Pancreas (tissue), 10 donors: ENCODE measurements at regions not wholly inside any gene's neighbourhood (a gene's known extent, or its start where the extent isn't known, plus 50 kb on each side); places are given as distances from the start of the nearest gene placed in this dataset.

Source experiments
- ATAC-seq, 4 donors: fragments of 200-7000 bp; cut with Tn5 transposase; one replicate each; pipeline versions ENCODE4 v1.8.0 to v1.9.1; 2020; ENCODE audit warnings: mild to moderate bottlenecking in 4 of 4, moderate library complexity in 4 of 4
- DNase-seq, 6 donors: peaks; one replicate each; pipeline ENCODE4 v3.0.0-alpha.2; 2020
- FAIRE-seq: peaks from 2 replicates; lab custom pipeline; 2012; peaks lifted over from hg19 to GRCh38; lab: Jason Lieb, UNC
- H3K27ac ChIP-seq, 4 donors: fragments of 200-600 bp; sonication (generic); 1 replicate in 3 of 4; 2 replicates in 1 of 4; pipeline versions ENCODE4 v1.5.0 to v1.8.0; 2020
- H3K27me3 ChIP-seq, 4 donors: fragments of 200-600 bp; one replicate each; pipeline ENCODE4 v1.8.0; 2021
- H3K36me3 ChIP-seq, 3 donors: fragments of 200-600 bp; sonication (generic) in 1 of 3; one replicate each; pipeline versions ENCODE4 v1.5.0 to v1.8.0; 2020 to 2021
- H3K4me1 ChIP-seq, 3 donors: fragments of 200-600 bp; one replicate each; pipeline ENCODE4 v1.8.0; 2021
- H3K4me3 ChIP-seq, 4 donors: fragments of 200-600 bp; sonication (generic) in 2 of 4; one replicate each; pipeline versions ENCODE4 v1.5.0 to v1.8.0; 2020 to 2021
- H3K9me3 ChIP-seq, 4 donors: fragments of 200-600 bp; one replicate each; pipeline ENCODE4 v1.8.0; 2021
- WGBS, 2 donors: extraction: QIAGEN DNeasy Blood & Tissue Kit; methylation state at CpG; one replicate each; pipeline ENCODE4 v1.1.7; 2013; 5-methylcytosine and 5-hydroxymethylcytosine counted together
- intact Hi-C, 3 donors: fragments of 100-400 bp; cut with DNase I; formaldehyde crosslinking; loops; one replicate each; pipeline versions ENCODE4 v1.11.1 to v1.14.2; 2022
- TF ChIP-seq, protein P1 (sequence below), 4 donors: fragments of 200-600 bp; sonication (generic) in 3 of 4; IDR thresholded peaks; one replicate each; pipeline versions ENCODE4 v1.5.0 to v1.8.0; 2021; ENCODE audit warnings: antibody characterized with exemption in 4 of 4
- donor health status: healthy with polysubstance abuse.
- donor health status: DM: no; HTN: no; CAD: no; lungs with moderate emphysema.
- donor health status: DM: no; HTN: no; CAD: no.
- donor health status: control.
- donor health status: control.
- donor health status: Bipolar disorder and iron deficiency.
- donor health status: DM: yes; HTN: yes; CAD: no.
- donor health status: DM: no; HTN: no; CAD: no.
- donor health status: DM: no; HTN: no; CAD: no.
- donor health status: DM: yes; HTN: yes; CAD: no.

DNA sequence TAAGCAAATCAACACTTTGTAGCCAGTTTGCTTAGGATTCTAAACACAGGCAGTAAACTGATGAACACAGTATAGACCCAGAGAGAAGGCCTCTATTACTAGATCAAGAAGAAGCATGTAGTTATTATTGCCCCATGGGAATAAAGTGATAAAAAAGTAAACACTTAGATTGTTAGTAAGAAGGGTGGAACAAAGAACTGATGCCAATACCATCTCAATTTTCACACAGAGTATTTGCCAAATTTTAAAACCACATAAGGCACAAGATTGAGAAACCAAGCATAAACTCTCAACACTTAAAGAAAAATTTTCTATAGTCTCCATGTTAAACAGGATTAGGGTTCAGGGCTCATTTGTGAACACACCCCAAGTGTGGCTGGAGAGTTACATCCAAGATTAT is 77.0 kb upstream of the SYT1 start:
- ATAC-seq (no peak), FAIRE-seq (no peak), DNase-seq (no peak)
- intact Hi-C loops: no loop called here
- Histone ChIP-seq H3K27me3 (no peaks in the 10 kb centered on the region), H3K36me3 (no peaks in the 10 kb centered on the region), H3K27ac (no peak overlapping the region), H3K4me1 (peaks cover 0 to 12% (median 7%) of the 10 kb centered on the region in 3 donors), H3K9me3 (no peaks in the 10 kb centered on the region), H3K4me3 (no peak overlapping the region)
- TF ChIP-seq, protein P1, sequence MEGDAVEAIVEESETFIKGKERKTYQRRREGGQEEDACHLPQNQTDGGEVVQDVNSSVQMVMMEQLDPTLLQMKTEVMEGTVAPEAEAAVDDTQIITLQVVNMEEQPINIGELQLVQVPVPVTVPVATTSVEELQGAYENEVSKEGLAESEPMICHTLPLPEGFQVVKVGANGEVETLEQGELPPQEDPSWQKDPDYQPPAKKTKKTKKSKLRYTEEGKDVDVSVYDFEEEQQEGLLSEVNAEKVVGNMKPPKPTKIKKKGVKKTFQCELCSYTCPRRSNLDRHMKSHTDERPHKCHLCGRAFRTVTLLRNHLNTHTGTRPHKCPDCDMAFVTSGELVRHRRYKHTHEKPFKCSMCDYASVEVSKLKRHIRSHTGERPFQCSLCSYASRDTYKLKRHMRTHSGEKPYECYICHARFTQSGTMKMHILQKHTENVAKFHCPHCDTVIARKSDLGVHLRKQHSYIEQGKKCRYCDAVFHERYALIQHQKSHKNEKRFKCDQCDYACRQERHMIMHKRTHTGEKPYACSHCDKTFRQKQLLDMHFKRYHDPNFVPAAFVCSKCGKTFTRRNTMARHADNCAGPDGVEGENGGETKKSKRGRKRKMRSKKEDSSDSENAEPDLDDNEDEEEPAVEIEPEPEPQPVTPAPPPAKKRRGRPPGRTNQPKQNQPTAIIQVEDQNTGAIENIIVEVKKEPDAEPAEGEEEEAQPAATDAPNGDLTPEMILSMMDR (IDR thresholded peaks at IDR 0.05): no peak

DNA sequence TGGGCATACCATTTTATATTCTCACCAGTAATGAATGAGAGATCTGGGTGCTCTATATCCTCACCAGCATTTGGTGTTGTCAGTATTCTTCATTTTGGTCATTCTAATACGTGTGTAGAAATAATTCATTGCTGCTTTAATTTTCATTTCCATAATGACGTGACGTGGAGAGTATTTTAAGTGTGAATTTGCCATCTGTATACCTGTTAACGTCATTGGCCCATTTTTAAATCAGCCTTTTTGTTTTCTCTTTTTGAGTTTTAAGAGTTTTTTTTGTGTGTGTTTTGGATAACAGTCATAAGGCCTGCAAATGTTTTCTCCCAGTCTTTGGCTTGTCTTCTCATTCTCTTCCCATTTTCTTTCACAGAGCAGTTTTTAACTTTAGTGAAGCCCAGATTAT is 74.4 kb upstream of the SYT1 start:
- DNase-seq: no peak
- Histone ChIP-seq H3K4me1 (peaks cover 0 to 12% (median 9%) of the 10 kb centered on the region in 3 donors), H3K4me3 (no peak overlapping the region), H3K36me3 (no peaks in the 10 kb centered on the region), H3K27me3 (no peaks in the 10 kb centered on the region), H3K9me3 (no peaks in the 10 kb centered on the region), H3K27ac (peak overlapping the region in 1 of 4 donors; percentile 10)
- FAIRE-seq: no peak
- TF ChIP-seq, protein P1 (IDR thresholded peaks at IDR 0.05): no peak
- peak in 2 of 4 donors; percentile 32 to 62 for ATAC-seq
- 49 to 54% methylated on average over 4 of the region's 4 CpGs for whole genome bisulfite sequencing, 2 donors
- intact Hi-C loops: no loop called here

DNA sequence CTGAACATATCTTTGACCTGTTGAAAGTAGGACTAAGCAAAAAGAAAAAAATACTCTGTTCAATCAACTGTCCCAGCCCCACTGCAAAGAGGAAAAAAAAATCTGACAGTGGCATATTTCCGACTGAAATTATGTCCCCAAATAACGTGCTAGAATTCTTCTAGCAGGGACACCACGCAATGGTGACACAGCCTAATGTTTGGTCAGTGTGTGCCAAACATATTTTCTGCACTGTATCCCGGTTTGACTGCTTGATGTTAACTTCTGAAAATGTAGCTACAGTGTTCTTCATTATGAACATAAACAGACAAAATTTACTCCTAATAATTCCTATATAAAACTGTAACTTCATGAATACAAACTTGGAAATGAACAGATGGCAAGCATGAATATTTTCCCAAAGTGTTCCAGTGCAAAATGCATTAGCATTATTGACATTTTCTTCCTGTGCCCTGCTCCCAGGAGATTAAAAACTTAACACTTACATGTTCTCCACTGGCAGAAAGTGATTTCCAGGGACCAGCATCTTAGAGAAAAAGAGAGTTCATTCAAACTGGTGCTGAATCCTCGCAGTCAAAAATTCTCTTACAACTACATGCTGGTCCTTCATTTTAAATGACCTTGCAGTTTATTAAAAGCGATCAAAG is 72.4 kb upstream of the SYT1 start:
- intact Hi-C loops: no loop called here
- WGBS, 2 donors: 36 to 41% methylated on average over 6 of the region's 6 CpGs
- Histone ChIP-seq H3K27me3 (no peaks in the 10 kb centered on the region), H3K9me3 (no peaks in the 10 kb centered on the region), H3K27ac (peak overlapping the region in 1 of 4 donors; percentile 21), H3K4me1 (peaks cover 0 to 12% (median 9%) of the 10 kb centered on the region in 3 donors), H3K36me3 (no peaks in the 10 kb centered on the region), H3K4me3 (no peak overlapping the region)
- TF ChIP-seq, protein P1 (IDR thresholded peaks at IDR 0.05): no peak
- no peak for FAIRE-seq
- DNase-seq: peak in 1 of 6 donors; percentile 14
- ATAC-seq: peak in 3 of 4 donors; percentile 59 to 78 (median 68)

DNA sequence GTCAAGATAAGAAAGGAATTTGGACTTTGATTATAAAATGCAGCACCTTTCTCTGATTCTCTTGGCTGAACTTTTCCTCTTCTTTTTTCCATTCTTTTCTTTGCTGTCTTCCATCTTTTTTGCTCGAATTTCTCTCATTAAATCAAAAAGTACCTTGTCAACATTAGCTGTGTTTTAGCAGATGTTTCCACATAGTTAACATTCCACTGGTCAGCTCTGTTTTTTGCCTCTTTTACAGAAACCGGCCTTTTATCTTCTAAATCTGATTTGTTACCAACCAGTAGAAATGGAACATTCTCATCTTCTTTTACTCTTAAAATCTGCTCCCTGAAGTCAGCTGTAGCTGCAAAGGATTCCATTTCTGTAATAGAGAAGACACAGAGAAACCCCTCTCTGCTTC is 71.1 kb upstream of the SYT1 start:
- Histone ChIP-seq H3K27ac (no peak overlapping the region), H3K4me1 (peaks cover 0 to 12% (median 9%) of the 10 kb centered on the region in 3 donors), H3K27me3 (no peaks in the 10 kb centered on the region), H3K9me3 (no peaks in the 10 kb centered on the region), H3K36me3 (no peaks in the 10 kb centered on the region), H3K4me3 (no peak overlapping the region)
- intact Hi-C loops: no loop called here
- TF ChIP-seq, protein P1 (IDR thresholded peaks at IDR 0.05): no peak
- 52 to 62% methylated on average over 2 of the region's 2 CpGs for WGBS, 2 donors
- FAIRE-seq (no peak), ATAC-seq (no peak), DNase-seq (no peak)

DNA sequence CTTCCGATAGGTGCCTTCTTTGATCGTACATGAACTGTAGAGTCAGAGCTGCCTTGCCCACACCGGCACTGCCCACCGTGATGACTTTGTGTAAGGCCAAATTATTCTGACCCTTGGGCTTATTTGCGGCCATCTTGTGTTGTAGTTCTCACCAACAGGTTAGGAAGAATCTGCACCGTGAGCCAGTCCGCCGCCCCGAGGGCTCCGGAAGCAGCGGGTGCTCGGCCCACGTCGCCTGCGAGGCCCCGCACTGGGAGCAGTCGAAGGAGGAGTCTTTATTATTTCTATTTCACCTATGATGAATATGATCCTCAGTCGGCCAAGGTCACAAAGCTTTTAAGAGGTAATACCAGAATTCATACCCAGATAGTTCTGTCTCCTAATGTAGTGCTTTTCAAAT is 70.6 kb upstream of the SYT1 start:
- H3K36me3 ChIP-seq: no peaks in the 10 kb centered on the region
- no peak overlapping the region for H3K4me3 ChIP-seq
- DNase-seq (no peak), ATAC-seq (no peak), FAIRE-seq (no peak)
- TF ChIP-seq, protein P1 (IDR thresholded peaks at IDR 0.05): no peak
- H3K27me3 ChIP-seq: no peaks in the 10 kb centered on the region
- intact Hi-C loops: no loop called here
- no peak overlapping the region for H3K27ac ChIP-seq
- peaks cover 0 to 12% (median 9%) of the 10 kb centered on the region in 3 donors for H3K4me1 ChIP-seq
- H3K9me3 ChIP-seq: no peaks in the 10 kb centered on the region
- 96 to 97% methylated on average over 18 of the region's 18 CpGs for WGBS, 2 donors
